ENCODE measurements at regions not wholly inside any gene's neighbourhood (a gene's known extent, or its start where the extent isn't known, plus 50 kb on each side); places are given as distances from the start of the nearest gene placed in this dataset.

GRCh38 chr3:65112751-65113300 is 425.0 kb upstream of the ADAMTS9 start:
- no peak for DNase-seq (ENCODE audit: low spot score)

DNA sequence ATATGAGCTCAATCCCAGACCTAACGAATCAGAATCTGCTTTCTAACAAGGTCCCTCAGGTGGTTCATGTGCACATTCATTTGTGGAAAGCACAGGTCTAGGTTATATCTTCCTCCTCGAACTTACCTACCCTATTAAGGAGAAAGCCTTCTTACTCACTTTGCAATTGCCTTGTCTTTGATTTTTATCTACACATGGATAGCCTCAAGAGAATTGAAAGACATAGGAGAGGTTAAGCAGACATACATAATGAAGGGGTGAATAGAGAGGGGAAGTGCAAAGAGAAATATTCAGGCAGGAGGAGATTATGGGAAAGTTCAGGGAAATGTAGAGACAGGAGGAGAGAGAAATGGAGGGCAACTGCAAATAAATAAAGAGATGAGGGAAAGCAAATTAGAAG is 422.9 kb upstream of the ADAMTS9 start:
- DNase-seq (ENCODE audit: low spot score), result no peak

DNA sequence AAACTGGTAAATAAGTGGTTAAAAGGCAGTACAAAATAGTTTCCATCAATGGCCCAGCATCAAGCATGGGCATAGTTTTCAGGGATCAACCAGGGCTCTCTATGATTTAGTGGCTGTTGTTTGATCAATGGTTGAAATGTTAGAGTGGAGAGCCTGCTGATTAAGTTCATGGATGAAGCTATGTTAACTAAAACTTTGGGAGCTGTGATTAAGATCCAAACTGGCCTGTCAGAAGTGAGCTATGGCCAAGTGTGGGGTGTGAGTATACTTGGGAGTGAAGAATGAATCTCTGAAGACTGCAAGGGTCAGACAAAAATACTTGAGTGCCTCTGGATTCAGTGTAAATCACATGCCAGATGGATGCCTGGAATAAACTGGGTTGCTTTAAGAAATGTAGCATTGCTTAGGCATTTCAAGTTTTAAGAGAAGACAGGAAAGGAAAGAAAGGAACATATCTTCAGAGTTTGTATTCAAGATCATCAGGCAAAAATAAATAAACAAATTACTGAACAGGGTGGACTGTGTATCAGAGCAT is 422.2 kb upstream of the ADAMTS9 start:
- DNase-seq (ENCODE audit: low spot score), result no peak

DNA sequence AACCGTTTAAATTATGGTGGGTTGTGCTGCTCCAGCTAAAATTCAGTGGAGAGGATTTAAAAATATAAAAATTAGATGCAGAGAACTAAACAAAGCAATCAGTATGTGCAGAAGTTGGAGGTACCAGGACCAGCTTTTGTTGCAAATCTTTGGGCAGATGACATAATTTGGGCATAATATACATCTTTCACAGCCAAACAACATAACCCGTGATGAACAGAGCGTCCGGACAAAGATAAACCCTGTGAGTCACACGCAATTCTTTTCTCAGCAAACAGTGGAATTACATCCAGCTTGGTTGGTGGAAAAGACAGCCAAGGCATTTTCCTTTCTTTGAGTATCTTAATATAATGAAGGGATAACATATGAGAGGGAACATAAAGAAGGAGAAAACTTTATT is 419.4 kb upstream of the ADAMTS9 start:
- no peak for DNase-seq (ENCODE audit: low spot score)

DNA sequence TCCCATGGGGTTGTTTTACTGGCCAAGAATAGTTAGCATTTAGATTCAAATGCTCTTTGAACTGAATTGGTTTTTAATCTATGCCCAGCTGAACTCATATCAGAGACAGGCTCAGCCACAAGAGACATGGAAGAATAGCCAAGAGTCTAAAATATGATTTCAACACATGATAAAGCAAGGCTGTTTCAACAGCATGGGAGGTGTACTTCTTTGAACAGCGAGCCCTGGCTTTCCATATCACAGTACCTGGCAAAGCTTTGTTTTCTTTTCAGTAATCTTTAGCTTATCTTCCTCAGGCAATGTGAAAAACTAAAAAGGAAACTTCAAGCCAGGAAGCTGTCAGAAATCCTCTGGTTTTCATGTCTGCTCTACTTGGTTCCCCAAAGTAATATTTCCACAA is 413.6 kb upstream of the ADAMTS9 start:
- no peak for DNase-seq (ENCODE audit: low spot score)

- no peak for DNase-seq (ENCODE audit: low spot score)
These were observed 410.6 kb upstream of the ADAMTS9 start for GRCh38 chr3:65098400-65098799.

- DNase-seq (ENCODE audit: low spot score), result no peak
These were observed 408.4 kb upstream of the ADAMTS9 start for GRCh38 chr3:65096110-65096745.

GRCh38 chr3:65094723-65095122 is 406.9 kb upstream of the ADAMTS9 start:
- DNase-seq (ENCODE audit: low spot score), result no peak

DNA sequence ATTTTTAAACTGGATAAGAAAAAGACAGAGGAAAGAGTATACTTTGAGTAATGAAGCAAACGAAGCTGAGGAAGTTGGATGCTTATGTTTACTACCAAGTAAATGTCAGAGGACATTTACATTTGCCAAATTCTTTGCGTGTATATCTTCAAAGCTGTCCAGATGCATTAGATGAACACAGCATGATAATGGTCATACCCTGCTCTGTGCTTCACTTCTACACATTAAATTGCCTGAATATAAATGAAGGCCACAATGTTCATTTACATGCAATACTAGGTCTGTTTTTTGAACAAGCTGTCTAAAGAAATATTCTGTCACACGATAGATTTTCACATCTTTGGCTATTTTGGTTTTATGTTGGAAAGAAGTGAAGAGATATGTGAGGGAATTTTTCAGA is 405.8 kb upstream of the ADAMTS9 start:
- DNase-seq (ENCODE audit: low spot score), result no peak

- DNase-seq (ENCODE audit: low spot score), result no peak
These were observed 403.8 kb upstream of the ADAMTS9 start for GRCh38 chr3:65091565-65091964.

DNA sequence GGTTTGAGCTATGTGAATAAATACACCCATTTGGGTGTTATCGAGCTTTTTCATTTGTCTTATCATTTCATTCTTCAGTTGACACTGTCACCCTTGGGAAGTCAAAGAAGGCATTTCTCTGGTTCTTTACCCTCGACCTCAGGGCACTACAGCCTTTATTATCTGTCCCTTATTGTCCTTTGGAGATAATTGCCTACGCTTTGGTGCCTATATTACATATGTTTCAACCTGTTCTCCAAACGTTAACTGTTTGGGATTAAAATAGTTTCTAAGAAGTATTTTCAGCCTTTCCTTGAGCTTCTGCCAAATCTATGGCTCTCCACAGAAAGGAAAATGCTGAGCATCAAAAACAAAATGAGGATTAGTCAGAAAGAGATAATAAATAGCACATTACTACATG is 395.4 kb upstream of the ADAMTS9 start:
- DNase-seq (ENCODE audit: low spot score), result no peak

- no peak for DNase-seq (ENCODE audit: low spot score)
These were observed 393.7 kb upstream of the ADAMTS9 start for GRCh38 chr3:65081536-65081935.

DNA sequence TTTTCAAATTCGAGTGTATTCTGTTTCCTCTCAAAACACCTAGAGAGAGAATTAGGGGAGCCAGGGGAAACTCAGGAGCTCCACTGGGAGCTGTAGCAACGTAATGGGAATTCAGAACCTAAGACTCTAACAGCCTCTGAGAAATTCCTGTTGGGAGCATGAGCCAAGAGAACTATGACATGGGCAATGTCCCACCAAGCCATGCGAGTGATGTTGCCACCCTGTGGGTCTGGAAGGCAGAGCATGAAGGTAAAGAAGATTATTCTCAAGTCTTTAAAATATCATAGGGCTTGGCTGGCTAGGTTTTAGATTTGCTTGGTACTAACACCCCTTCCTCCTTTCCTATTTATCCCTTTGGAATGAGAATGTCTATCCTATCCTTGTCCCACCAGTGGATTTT is 392.6 kb upstream of the ADAMTS9 start:
- DNase-seq (ENCODE audit: low spot score), result no peak

GRCh38 chr3:65079560-65079959 is 391.8 kb upstream of the ADAMTS9 start:
- DNase-seq (ENCODE audit: low spot score), result no peak

- no peak for DNase-seq (ENCODE audit: low spot score)
These were observed 390.9 kb upstream of the ADAMTS9 start for GRCh38 chr3:65078748-65079147.

GRCh38 chr3:65077124-65077523 is 389.3 kb upstream of the ADAMTS9 start:
- no peak for DNase-seq (ENCODE audit: low spot score)

DNA sequence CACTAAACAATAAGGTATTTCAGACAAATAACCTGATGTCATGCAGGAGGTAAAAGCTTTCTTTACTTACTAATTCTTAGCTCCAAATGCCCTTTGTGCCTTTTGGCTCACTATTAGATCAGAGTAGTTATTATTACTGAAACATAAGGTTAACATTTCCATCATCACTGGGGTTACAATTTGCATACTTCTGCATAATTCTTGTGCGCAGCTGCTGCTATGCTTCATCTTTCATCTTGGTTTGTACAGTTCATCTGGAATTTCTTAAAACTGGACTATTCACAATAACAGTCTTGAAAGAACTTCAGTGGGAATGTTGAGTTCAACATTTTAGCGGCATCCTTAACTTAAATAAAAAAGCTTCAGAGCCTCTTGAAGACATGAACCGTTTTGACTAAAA is 383.2 kb upstream of the ADAMTS9 start:
- DNase-seq (ENCODE audit: low spot score), result no peak

DNA sequence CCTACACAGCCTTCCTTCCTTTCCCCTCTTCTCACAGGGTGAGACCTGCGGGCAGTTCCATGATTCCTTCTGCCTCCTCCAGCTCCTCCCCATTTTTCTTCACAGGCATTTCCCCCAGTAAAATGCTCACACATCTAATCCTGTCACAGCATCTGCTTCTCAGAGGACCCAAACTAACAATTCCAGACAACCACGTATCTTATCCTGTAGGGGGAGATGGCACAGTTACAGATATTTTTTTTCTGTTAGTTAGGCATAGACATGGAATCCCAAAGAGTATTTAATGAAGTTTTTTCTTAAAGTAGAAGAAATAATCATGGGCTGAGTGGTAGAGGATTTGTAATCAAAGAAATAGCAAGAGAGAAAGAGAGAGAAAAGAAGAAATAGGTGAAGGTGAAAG is 373.1 kb upstream of the ADAMTS9 start:
- DNase-seq (ENCODE audit: low spot score), result no peak

DNA sequence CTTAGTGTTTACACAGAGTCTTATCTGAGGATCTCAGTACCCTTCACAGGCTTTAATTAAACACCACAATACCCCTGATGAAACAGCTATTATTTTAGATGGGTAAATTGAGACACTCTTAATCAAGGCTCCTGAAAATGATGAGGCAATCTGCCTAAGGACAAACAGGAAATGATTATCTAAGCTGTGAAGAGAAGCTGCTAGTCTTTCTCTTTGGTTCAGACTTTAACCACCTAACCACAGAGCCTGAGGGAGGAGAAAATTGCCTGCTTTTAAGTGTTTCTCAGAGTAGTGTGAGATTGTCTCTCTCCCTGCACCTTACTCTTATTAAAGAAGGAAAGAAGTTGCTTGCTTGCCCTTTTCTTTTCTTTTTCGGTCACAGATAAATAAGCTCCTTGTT is 364.3 kb upstream of the ADAMTS9 start:
- DNase-seq (ENCODE audit: low spot score), result no peak

- DNase-seq (ENCODE audit: low spot score), result no peak
These were observed 360.4 kb upstream of the ADAMTS9 start for GRCh38 chr3:65048151-65048550.

- DNase-seq (ENCODE audit: low spot score), result no peak
These were observed 357.3 kb upstream of the ADAMTS9 start for GRCh38 chr3:65045138-65045537.

- DNase-seq (ENCODE audit: low spot score), result no peak
These were observed 356.6 kb upstream of the ADAMTS9 start for GRCh38 chr3:65044401-65044800.

DNA sequence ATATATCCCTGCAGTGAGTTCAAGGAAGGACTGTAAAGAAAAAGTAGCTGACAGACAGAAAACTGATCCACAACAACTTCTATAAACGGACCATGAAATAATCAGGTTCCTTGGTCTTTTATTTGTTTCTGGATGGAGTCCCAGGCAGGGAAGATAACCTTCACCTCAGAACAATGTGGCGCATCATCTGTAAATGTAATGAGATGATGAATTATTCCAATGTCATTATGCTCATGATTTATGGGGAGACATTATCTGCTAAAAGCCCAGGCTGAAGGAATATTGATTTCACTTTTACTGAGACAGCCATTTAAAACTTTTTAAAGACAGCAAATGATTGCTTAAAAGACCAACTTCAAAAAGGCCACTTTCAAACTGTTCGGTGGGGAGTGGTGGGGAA is 354.9 kb upstream of the ADAMTS9 start:
- no peak for DNase-seq (ENCODE audit: low spot score)

GRCh38 chr3:65039754-65040210 is 352.0 kb upstream of the ADAMTS9 start:
- no peak for DNase-seq (ENCODE audit: low spot score)

Data from HuH-7.5 (cell line).